ENCODE measurements at regions not wholly inside any gene's neighbourhood (a gene's known extent, or its start where the extent isn't known, plus 50 kb on each side); places are given as distances from the start of the nearest gene placed in this dataset.

DNA sequence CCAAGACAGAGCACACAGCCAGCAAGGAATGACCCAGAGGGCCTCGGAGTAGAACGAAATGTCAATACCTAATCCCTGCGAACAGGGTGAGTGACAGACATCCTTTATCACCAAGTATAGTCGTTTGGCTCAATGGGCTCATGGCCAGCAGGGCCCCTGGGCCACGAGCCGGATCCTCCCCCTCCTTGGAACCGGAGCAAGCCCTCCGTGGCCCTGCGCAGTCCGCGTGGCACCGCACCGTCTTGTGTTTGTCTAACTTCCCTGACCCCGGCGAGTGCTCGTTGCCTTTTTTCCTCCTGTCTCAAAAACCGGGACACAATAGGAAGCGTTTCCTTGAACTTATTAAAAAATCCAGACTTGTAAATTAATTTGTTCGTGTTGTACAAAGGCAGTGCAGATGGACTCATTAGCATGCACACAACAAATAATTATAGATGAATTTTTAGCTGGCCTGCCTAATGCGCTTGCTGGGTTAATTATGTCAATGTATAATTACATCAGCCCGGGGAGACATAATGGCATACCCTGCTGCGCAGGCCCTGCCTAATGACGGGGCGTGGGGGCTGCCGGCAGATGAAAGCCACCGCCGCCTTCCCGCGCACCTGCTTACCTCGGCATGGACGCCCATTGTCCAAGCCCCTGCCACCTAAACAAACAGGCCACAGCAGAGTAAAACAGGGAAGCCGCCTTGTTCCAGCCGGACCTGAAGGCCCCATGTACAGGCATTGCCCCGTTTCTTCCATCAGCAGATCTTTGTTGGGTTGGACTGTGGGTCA is 81.6 kb downstream of the PHETA1 start:
- no peak for DNase-seq (ENCODE audit: extremely low spot score)
- ChIA-PET POLR2A (no interaction called here), CTCF (interaction anchor here (1.5 kb wide), 1 partner anchor 14 kb away, joined by 5 read pairs; no protein-coding TSS in a partner anchor)
- TF ChIP-seq CTCF (IDR thresholded peaks at IDR 0.05; ENCODE audit: control extremely low read depth, extremely low read depth, low read depth, missing control alignments) = no peak

DNA sequence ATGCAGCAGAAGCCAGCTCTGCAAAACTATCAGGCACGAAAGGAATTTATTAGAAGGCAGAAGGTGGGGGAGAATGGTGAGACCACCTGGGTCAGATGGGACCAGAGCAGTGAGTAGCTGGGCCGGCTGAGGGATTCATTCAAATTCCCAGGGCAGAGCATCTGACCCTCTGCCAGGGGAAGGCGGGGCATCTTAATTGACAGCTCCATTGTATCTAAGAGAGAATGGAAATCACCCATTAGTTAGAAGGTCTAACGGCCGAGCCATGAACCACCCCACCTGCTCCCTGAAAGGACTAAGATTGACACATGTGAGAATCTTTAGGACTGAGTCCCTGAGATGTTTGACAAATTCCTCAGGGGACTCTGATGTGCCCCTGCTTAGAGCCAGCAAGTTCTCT is 83.7 kb downstream of the PHETA1 start:
- POLR2A ChIA-PET = no interaction called here
- no peak for DNase-seq (ENCODE audit: extremely low spot score)
- no peak for TF ChIP-seq CTCF (IDR thresholded peaks at IDR 0.05; ENCODE audit: control extremely low read depth, extremely low read depth, low read depth, missing control alignments)
- CTCF ChIA-PET = no interaction called here

DNA sequence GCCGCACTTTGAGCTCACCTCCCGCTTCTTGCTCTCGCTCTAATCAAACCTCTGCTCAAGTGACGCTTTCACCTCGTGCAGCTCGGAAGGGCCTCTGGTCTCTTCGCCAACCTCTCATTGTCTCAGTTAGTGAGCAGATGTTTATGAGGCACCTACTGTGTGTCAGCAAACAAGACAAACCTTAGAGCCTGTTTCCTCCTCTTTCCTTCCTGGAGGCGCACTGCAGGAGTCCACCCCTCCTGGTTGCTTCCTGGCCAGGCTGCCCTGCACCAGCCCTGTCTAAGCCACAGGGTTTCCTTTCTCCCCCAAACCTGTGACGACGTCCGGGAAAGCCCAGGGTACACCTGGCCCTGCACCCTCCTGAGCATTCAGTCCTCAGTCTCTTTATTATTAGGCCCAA is 84.2 kb downstream of the PHETA1 start:
- no peak for DNase-seq (ENCODE audit: extremely low spot score)
- POLR2A ChIA-PET = no interaction called here
- no peak for TF ChIP-seq CTCF (IDR thresholded peaks at IDR 0.05; ENCODE audit: control extremely low read depth, extremely low read depth, low read depth, missing control alignments)
- CTCF ChIA-PET = interaction anchor here (1.2 kb wide), 1 partner anchor 14 kb away, joined by 3 read pairs; no protein-coding TSS in a partner anchor

DNA sequence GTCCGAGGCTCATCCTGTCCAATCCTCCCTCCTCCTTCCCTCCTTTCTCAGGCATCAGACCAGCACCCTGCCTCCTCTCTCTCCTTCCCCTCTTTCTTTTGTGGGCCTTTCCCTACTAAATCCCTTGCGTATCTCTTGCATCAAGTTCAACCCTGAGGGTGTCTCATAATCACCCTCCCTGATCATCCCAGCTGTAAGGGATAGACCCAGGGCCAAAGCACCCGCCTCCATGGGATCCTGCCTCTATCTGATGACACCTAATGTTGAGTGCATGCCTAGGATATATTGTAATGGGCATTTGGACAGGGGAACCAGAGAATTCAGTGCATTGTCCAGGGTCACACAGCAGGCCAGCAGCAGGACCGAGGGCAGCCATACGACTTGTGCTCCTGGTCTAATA is 84.9 kb downstream of the PHETA1 start:
- no peak for DNase-seq (ENCODE audit: extremely low spot score)
- ChIA-PET POLR2A (no interaction called here), CTCF (interaction anchor here (1.2 kb wide), 1 partner anchor 14 kb away, joined by 3 read pairs; no protein-coding TSS in a partner anchor)
- no peak for TF ChIP-seq CTCF (IDR thresholded peaks at IDR 0.05; ENCODE audit: control extremely low read depth, extremely low read depth, low read depth, missing control alignments)

DNA sequence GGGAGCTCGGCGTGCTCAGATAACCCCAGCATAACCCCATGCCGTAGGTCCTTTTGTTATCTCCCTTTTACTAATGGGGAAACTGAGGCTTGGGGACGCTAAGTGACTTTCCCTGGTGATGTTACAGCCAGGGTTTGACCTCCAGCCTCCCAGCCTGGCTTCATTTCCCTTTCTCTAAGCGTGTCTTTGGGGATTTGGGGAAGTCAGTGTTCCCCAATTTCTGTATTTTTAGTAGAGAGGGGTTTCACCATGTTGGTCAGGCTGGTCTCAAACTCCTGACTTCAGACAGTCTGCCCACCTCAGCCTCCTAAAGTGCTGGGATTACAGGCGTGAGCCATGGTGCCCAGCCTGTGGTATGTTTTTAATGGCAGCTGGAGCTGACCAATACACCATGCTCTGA is 85.4 kb downstream of the PHETA1 start:
- POLR2A ChIA-PET = no interaction called here
- TF ChIP-seq CTCF (IDR thresholded peaks at IDR 0.05; ENCODE audit: control extremely low read depth, extremely low read depth, low read depth, missing control alignments) = no peak
- CTCF ChIA-PET = interaction anchor here (1.2 kb wide), 1 partner anchor 15 kb away, joined by 3 read pairs; no protein-coding TSS in a partner anchor
- no peak for DNase-seq (ENCODE audit: extremely low spot score)

DNA sequence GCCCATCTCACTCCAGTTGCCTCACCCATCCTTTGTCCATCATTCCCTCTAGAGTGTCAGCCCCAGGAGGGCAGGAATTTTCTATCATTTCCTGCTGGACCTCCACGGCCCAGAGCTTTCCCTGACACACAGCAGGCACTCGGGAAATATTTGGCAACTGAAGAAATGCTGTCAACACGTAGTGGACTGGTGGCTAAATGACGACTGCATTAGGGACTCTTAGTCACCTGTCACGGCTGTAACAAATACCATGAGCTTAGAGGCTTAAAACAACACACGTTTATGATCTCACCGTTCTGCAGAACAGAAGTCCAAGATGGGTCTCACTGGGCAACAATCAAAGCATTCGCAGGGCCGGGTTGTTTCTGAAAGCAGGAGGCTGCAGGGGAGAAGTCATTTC is 91.3 kb downstream of the PHETA1 start:
- ChIA-PET POLR2A (no interaction called here), CTCF (interaction anchor here (1.0 kb wide), 1 partner anchor 340 kb away, joined by 3 read pairs; no protein-coding TSS in a partner anchor)
- no peak for TF ChIP-seq CTCF (IDR thresholded peaks at IDR 0.05; ENCODE audit: control extremely low read depth, extremely low read depth, low read depth, missing control alignments)
- no peak for DNase-seq (ENCODE audit: extremely low spot score)

Measured in GM10248 (cell line).